8988T (cell line): ENCODE measurements at regions not wholly inside any gene's neighbourhood (a gene's known extent, or its start where the extent isn't known, plus 50 kb on each side); places are given as distances from the start of the nearest gene placed in this dataset.
"Not testable (repeated sequence)": the region's sequence is repeated elsewhere in the genome, so short reads cannot be mapped to it uniquely, and the experiment has no call there.

Experiments
- DNase-seq: peaks from one replicate; pipeline ENCODE4 v3.0.0; 2011

- peak; percentile 15 for DNase-seq
These were observed 366.1 kb upstream of the ANKRD30A start for GRCh38 chr10:36759141-36759805.

GRCh38 chr10:36748128-36748871 is 377.1 kb upstream of the ANKRD30A start:
- DNase-seq, result no peak

GRCh38 chr10:36739884-36740445 is 385.4 kb upstream of the ANKRD30A start:
- no peak for DNase-seq

GRCh38 chr10:36738738-36739431 is 386.5 kb upstream of the ANKRD30A start:
- no peak for DNase-seq

- no peak for DNase-seq
These were observed 389.1 kb upstream of the ANKRD30A start for GRCh38 chr10:36736311-36736710.

- DNase-seq, result not testable (repeated sequence)
These were observed 390.8 kb upstream of the ANKRD30A start for GRCh38 chr10:36734590-36734989.

GRCh38 chr10:36730316-36730715 is 395.1 kb upstream of the ANKRD30A start:
- DNase-seq, result no peak

GRCh38 chr10:36728626-36729025 is 396.8 kb upstream of the ANKRD30A start:
- no peak for DNase-seq

GRCh38 chr10:36725581-36726520 is 399.5 kb upstream of the ANKRD30A start:
- DNase-seq, result peak; percentile 23

- DNase-seq, result no peak
These were observed 402.6 kb upstream of the ANKRD30A start for GRCh38 chr10:36722777-36723176.

- DNase-seq, result no peak
These were observed 403.5 kb upstream of the ANKRD30A start for GRCh38 chr10:36721871-36722270.

- DNase-seq, result no peak
These were observed 404.5 kb upstream of the ANKRD30A start for GRCh38 chr10:36720895-36721294.

- no peak for DNase-seq
These were observed 408.3 kb upstream of the ANKRD30A start for GRCh38 chr10:36717118-36717517.

- no peak for DNase-seq
These were observed 409.1 kb upstream of the ANKRD30A start for GRCh38 chr10:36716291-36716690.

- no peak for DNase-seq
These were observed 412.7 kb upstream of the ANKRD30A start for GRCh38 chr10:36712695-36713094.

- DNase-seq, result no peak
These were observed 414.0 kb upstream of the ANKRD30A start for GRCh38 chr10:36711361-36711760.

- no peak for DNase-seq
These were observed 421.3 kb upstream of the ANKRD30A start for GRCh38 chr10:36704124-36704523.

GRCh38 chr10:36703179-36703578 is 422.2 kb upstream of the ANKRD30A start:
- DNase-seq, result no peak

- DNase-seq, result no peak
These were observed 425.3 kb upstream of the ANKRD30A start for GRCh38 chr10:36700123-36700522.

- no peak for DNase-seq
These were observed 432.6 kb upstream of the ANKRD30A start for GRCh38 chr10:36692759-36693158.

GRCh38 chr10:36688717-36689116 is 436.7 kb upstream of the ANKRD30A start:
- DNase-seq, result no peak

GRCh38 chr10:36683421-36683820 is 442.0 kb upstream of the ANKRD30A start:
- DNase-seq, result no peak
